GM13976 (cell line): ENCODE measurements at regions not wholly inside any gene's neighbourhood (a gene's known extent, or its start where the extent isn't known, plus 50 kb on each side); places are given as distances from the start of the nearest gene placed in this dataset.
A peak's percentile ranks its signal among the peaks of the same experiment; 100 is the strongest.

Experiments
- DNase-seq: peaks from one replicate; pipeline ENCODE4 v3.0.0; 2012; ENCODE audit warnings: low spot score
- CTCF ChIP-seq: IDR thresholded peaks from 2 replicates; pipeline ENCODE4 v1.5.1; 2012; ENCODE audit warnings: borderline replicate concordance, mild to moderate bottlenecking; ENCODE audit not compliant: insufficient read depth; ENCODE audit errors: extremely low read depth, missing control alignments, control extremely low read depth
- in situ Hi-C: fragments of 300-500 bp; cut with MboI; formaldehyde crosslinking; loops from one replicate; pipeline ENCODE4 v1.12.0; 2022; ENCODE audit warnings: low sequenced_read_pairs, mixed read lengths, inconsistent platforms; ENCODE audit not compliant: unreplicated experiment

- TF ChIP-seq CTCF = no peak
- in situ Hi-C loops = loop anchor here (25.0 kb wide), 1 partner anchor 741 kb away; no protein-coding TSS in a partner anchor
Measured at GRCh38 chrX:8971116-8971515, 62.8 kb downstream of the FAM9B start.

GRCh38 chrX:8969378-8969777 lies 64.5 kb downstream of the FAM9B start:
- in situ Hi-C loops = loop anchor here (25.0 kb wide), 1 partner anchor 743 kb away; no protein-coding TSS in a partner anchor
- no peak for DNase-seq
- TF ChIP-seq CTCF = no peak

More at GRCh38 chrX:8971116-8971515, 62.8 kb downstream of the FAM9B start:
- DNase-seq = peak; percentile 12

- no peak for DNase-seq
- in situ Hi-C loops = loop anchor here (25.0 kb wide), 1 partner anchor 745 kb away; no protein-coding TSS in a partner anchor
- TF ChIP-seq CTCF = no peak
Measured at GRCh38 chrX:8967461-8967860, 66.5 kb downstream of the FAM9B start.

- no peak for TF ChIP-seq CTCF
- in situ Hi-C loops = loop anchor here (25.0 kb wide), 1 partner anchor 751 kb away; no protein-coding TSS in a partner anchor
- DNase-seq = no peak
Measured at GRCh38 chrX:8960957-8961468, 72.9 kb downstream of the FAM9B start.

- DNase-seq = no peak
- in situ Hi-C loops = loop anchor here (25.0 kb wide), 1 partner anchor 757 kb away; no protein-coding TSS in a partner anchor
Measured at GRCh38 chrX:8955511-8955910, 78.4 kb downstream of the FAM9B start.

GRCh38 chrX:8946563-8946962 lies 87.4 kb downstream of the FAM9B start:
- TF ChIP-seq CTCF = no peak
- in situ Hi-C loops = no loop called here
- no peak for DNase-seq

More at GRCh38 chrX:8955511-8955910, 78.4 kb downstream of the FAM9B start:
- TF ChIP-seq CTCF = no peak

- in situ Hi-C loops = no loop called here
- TF ChIP-seq CTCF = no peak
- no peak for DNase-seq
Measured at GRCh38 chrX:8939322-8939721, 94.6 kb downstream of the FAM9B start.
